ENCODE measurements at regions not wholly inside any gene's neighbourhood (a gene's known extent, or its start where the extent isn't known, plus 50 kb on each side); places are given as distances from the start of the nearest gene placed in this dataset.

- 39% methylated on average over 3 of the region's 3 CpGs for WGBS
- Histone ChIP-seq H3K4me1 (ENCODE audit: control insufficient read depth in 4 of 4, insufficient read depth in 4 of 4, low read length in 3 of 4) (no peaks in the 10 kb centered on the region), H3K9ac (ENCODE audit: low read depth in 1 of 2, low read length in 2 of 2) (no peak overlapping the region), H3K9me3 (ENCODE audit: control insufficient read depth in 4 of 4, low read length in 3 of 4) (peaks cover 0 to 2% (median 0%) of the 10 kb centered on the region in 4 donors), H3K27ac (ENCODE audit: low read depth in 1 of 2, low read length in 2 of 2) (no peak overlapping the region), H3K4me3 (ENCODE audit: low read depth in 1 of 3, low read length in 3 of 3) (no peak overlapping the region), H3K27me3 (ENCODE audit: control insufficient read depth in 4 of 4, insufficient read depth in 4 of 4, low read length in 3 of 4) (no peaks in the 10 kb centered on the region), H3K36me3 (ENCODE audit: control insufficient read depth in 4 of 4, insufficient read depth in 3 of 4, low read depth in 1 of 4, low read length in 3 of 4) (no peaks in the 10 kb centered on the region)
- TF ChIP-seq FOXA1 (IDR thresholded peaks at IDR 0.05) (no peak), EGR1 (IDR thresholded peaks at IDR 0.05; ENCODE audit: low read depth in 2 of 2) (no peak)
- no peak for DNase-seq (ENCODE audit: low spot score)
Observed at GRCh38 chr18:39966275-39966674, 1988.8 kb upstream of the PIK3C3 start.

- TF ChIP-seq SP1 (IDR thresholded peaks at IDR 0.05): no peak
- no peak for TF ChIP-seq HNF4G (IDR thresholded peaks at IDR 0.05)
- no peak for TF ChIP-seq RAD21 (IDR thresholded peaks at IDR 0.05)
- no peak for TF ChIP-seq TAF1 (conservative IDR thresholded peaks at IDR 0.05)
- no peak for TF ChIP-seq YY1 (IDR thresholded peaks at IDR 0.05)
- TF ChIP-seq RXRA (IDR thresholded peaks at IDR 0.05): no peak
- TF ChIP-seq GABPA (IDR thresholded peaks at IDR 0.05 in 1 of 2, conservative IDR thresholded peaks at IDR 0.05 in 1 of 2): no peak
- TF ChIP-seq ATF3 (IDR thresholded peaks at IDR 0.05): no peak
- no peak overlapping the region for H3K4me3 ChIP-seq (ENCODE audit: low read depth in 1 of 3, low read length in 3 of 3)
- H3K9ac ChIP-seq (ENCODE audit: low read depth in 1 of 2, low read length in 2 of 2): no peak overlapping the region
- no peak for DNase-seq (ENCODE audit: low spot score)
- 58% methylated on average over 2 of the region's 2 CpGs for WGBS
- H3K27ac ChIP-seq (ENCODE audit: low read depth in 1 of 2, low read length in 2 of 2): no peak overlapping the region
- H3K36me3 ChIP-seq (ENCODE audit: control insufficient read depth in 4 of 4, insufficient read depth in 3 of 4, low read depth in 1 of 4, low read length in 3 of 4): no peaks in the 10 kb centered on the region
- H3K9me3 ChIP-seq (ENCODE audit: control insufficient read depth in 4 of 4, low read length in 3 of 4): peaks cover 0 to 2% (median 0%) of the 10 kb centered on the region in 4 donors
- H3K4me1 ChIP-seq (ENCODE audit: control insufficient read depth in 4 of 4, insufficient read depth in 4 of 4, low read length in 3 of 4): no peaks in the 10 kb centered on the region
- no peaks in the 10 kb centered on the region for H3K27me3 ChIP-seq (ENCODE audit: control insufficient read depth in 4 of 4, insufficient read depth in 4 of 4, low read length in 3 of 4)
Observed at GRCh38 chr18:39962546-39962945, 1992.5 kb upstream of the PIK3C3 start.

- H3K27me3 ChIP-seq (ENCODE audit: control insufficient read depth in 4 of 4, insufficient read depth in 4 of 4, low read length in 3 of 4): no peaks in the 10 kb centered on the region
- no peak overlapping the region for H3K4me3 ChIP-seq (ENCODE audit: low read depth in 1 of 3, low read length in 3 of 3)
- H3K27ac ChIP-seq (ENCODE audit: low read depth in 1 of 2, low read length in 2 of 2): no peak overlapping the region
- TF ChIP-seq ZBTB33 (IDR thresholded peaks at IDR 0.05) (no peak), NR2F2 (IDR thresholded peaks at IDR 0.05) (no peak), YY1 (IDR thresholded peaks at IDR 0.05) (no peak), JUND (IDR thresholded peaks at IDR 0.05) (no peak), SP1 (IDR thresholded peaks at IDR 0.05) (no peak), FOXA1 (IDR thresholded peaks at IDR 0.05) (no peak)
- DNase-seq (ENCODE audit: low spot score): no peak
- H3K9ac ChIP-seq (ENCODE audit: low read depth in 1 of 2, low read length in 2 of 2): no peak overlapping the region
- WGBS: 70% methylated on average over 1 of the region's 1 CpG
- peaks cover 0 to 2% (median 0%) of the 10 kb centered on the region in 4 donors for H3K9me3 ChIP-seq (ENCODE audit: control insufficient read depth in 4 of 4, low read length in 3 of 4)
- H3K36me3 ChIP-seq (ENCODE audit: control insufficient read depth in 4 of 4, insufficient read depth in 3 of 4, low read depth in 1 of 4, low read length in 3 of 4): no peaks in the 10 kb centered on the region
- H3K4me1 ChIP-seq (ENCODE audit: control insufficient read depth in 4 of 4, insufficient read depth in 4 of 4, low read length in 3 of 4): no peaks in the 10 kb centered on the region
Observed at GRCh38 chr18:39960550-39960949, 1994.5 kb upstream of the PIK3C3 start.

- 78% methylated on average over 2 of the region's 2 CpGs for WGBS
- H3K27ac ChIP-seq (ENCODE audit: low read depth in 1 of 2, low read length in 2 of 2): no peak overlapping the region
- TF ChIP-seq JUND (IDR thresholded peaks at IDR 0.05) (no peak), ZBTB33 (IDR thresholded peaks at IDR 0.05) (no peak), FOXA2 (IDR thresholded peaks at IDR 0.05) (no peak), HNF4A (conservative IDR thresholded peaks at IDR 0.05) (no peak), RAD21 (IDR thresholded peaks at IDR 0.05) (no peak), EGR1 (IDR thresholded peaks at IDR 0.05; ENCODE audit: low read depth in 2 of 2) (no peak), SP1 (IDR thresholded peaks at IDR 0.05) (no peak), MAX (IDR thresholded peaks at IDR 0.05) (no peak), FOXA1 (IDR thresholded peaks at IDR 0.05) (no peak), NR2F2 (IDR thresholded peaks at IDR 0.05) (no peak), HNF4G (IDR thresholded peaks at IDR 0.05) (no peak), TAF1 (conservative IDR thresholded peaks at IDR 0.05) (no peak)
Observed at GRCh38 chr18:39959839-39960238, 1995.2 kb upstream of the PIK3C3 start.

More at GRCh38 chr18:39959839-39960238, 1995.2 kb upstream of the PIK3C3 start:
- H3K4me3 ChIP-seq (ENCODE audit: low read depth in 1 of 3, low read length in 3 of 3): no peak overlapping the region
- H3K36me3 ChIP-seq (ENCODE audit: control insufficient read depth in 4 of 4, insufficient read depth in 3 of 4, low read depth in 1 of 4, low read length in 3 of 4): no peaks in the 10 kb centered on the region
- peaks cover 0 to 2% (median 0%) of the 10 kb centered on the region in 4 donors for H3K9me3 ChIP-seq (ENCODE audit: control insufficient read depth in 4 of 4, low read length in 3 of 4)
- no peaks in the 10 kb centered on the region for H3K4me1 ChIP-seq (ENCODE audit: control insufficient read depth in 4 of 4, insufficient read depth in 4 of 4, low read length in 3 of 4)
- no peaks in the 10 kb centered on the region for H3K27me3 ChIP-seq (ENCODE audit: control insufficient read depth in 4 of 4, insufficient read depth in 4 of 4, low read length in 3 of 4)
- H3K9ac ChIP-seq (ENCODE audit: low read depth in 1 of 2, low read length in 2 of 2): no peak overlapping the region
- DNase-seq (ENCODE audit: low spot score): no peak

All from liver (tissue), 7 donors.